Uterus (tissue), 3 donors: ENCODE measurements at regions not wholly inside any gene's neighbourhood (a gene's known extent, or its start where the extent isn't known, plus 50 kb on each side); places are given as distances from the start of the nearest gene placed in this dataset.

Experiments used
- DNase-seq, 2 donors: peaks; one replicate each; pipeline ENCODE4 v3.0.0-alpha.2; 2019 to 2020
- H3K27ac ChIP-seq, 2 donors: fragments of 200-600 bp; sonication (generic); 1 replicate in 1 of 2; 2 replicates in 1 of 2; pipeline ENCODE4 v1.5.1; 2016 to 2018
- H3K27me3 ChIP-seq, 2 donors: fragments of 200-600 bp; sonication (generic); one replicate each; pipeline ENCODE4 v1.5.1; 2018 to 2019; ENCODE audit warnings: control low read depth in 1 of 2
- H3K36me3 ChIP-seq, 2 donors: fragments of 200-600 bp; sonication (generic); one replicate each; pipeline ENCODE4 v1.5.1; 2019; ENCODE audit warnings: control low read depth in 1 of 2
- H3K4me1 ChIP-seq, 2 donors: fragments of 200-600 bp; sonication (generic); one replicate each; pipeline ENCODE4 v1.5.1; 2018 to 2019; ENCODE audit warnings: control low read depth in 1 of 2
- H3K4me3 ChIP-seq, 2 donors: fragments of 200-600 bp; sonication (generic); 1 replicate in 1 of 2; 2 replicates in 1 of 2; pipeline ENCODE4 v1.5.1; 2018 to 2019; ENCODE audit warnings: mild to moderate bottlenecking in 1 of 2
- H3K9me3 ChIP-seq, 2 donors: fragments of 200-600 bp; sonication (generic); one replicate each; pipeline ENCODE4 v1.5.1; 2019; ENCODE audit warnings: control low read depth in 1 of 2
- CTCF ChIP-seq, 4 experiments: fragments of 200-600 bp in 2 of 4; fragments of 450-650 bp in 2 of 4; sonication (generic) in 2 of 4; IDR thresholded peaks; one replicate each; pipeline ENCODE4 v1.5.1; 2016 to 2019; ENCODE audit warnings: antibody characterized with exemption in 4 of 4, mild to moderate bottlenecking in 2 of 4, moderate library complexity in 1 of 4
- POLR2A ChIP-seq, 2 donors: fragments of 450-650 bp; IDR thresholded peaks; one replicate each; pipeline ENCODE4 v1.6.1; 2016; ENCODE audit warnings: antibody characterized with exemption in 2 of 2, mild to moderate bottlenecking in 1 of 2, moderate library complexity in 1 of 2
- intact Hi-C: fragments of 100-400 bp; cut with DNase I; formaldehyde crosslinking; loops from one replicate; pipeline ENCODE4 v1.15.1; 2023; ENCODE audit warnings: low total_unique reads
- donor health status: DM: yes; HTN: yes; CAD: no.

GRCh38 chr6:21947731-21948386 lies 349.0 kb downstream of the PRL start:
- Histone ChIP-seq H3K27ac (no peak overlapping the region), H3K9me3 (no peaks in the 10 kb centered on the region), H3K36me3 (no peaks in the 10 kb centered on the region), H3K27me3 (no peaks in the 10 kb centered on the region), H3K4me3 (no peak overlapping the region), H3K4me1 (no peaks in the 10 kb centered on the region)
- no peak for TF ChIP-seq CTCF (IDR thresholded peaks at IDR 0.05)
- no peak for TF ChIP-seq POLR2A (IDR thresholded peaks at IDR 0.05)
- no peak for DNase-seq
- intact Hi-C loops, result no loop called here

GRCh38 chr6:21949211-21949801 lies 347.5 kb downstream of the PRL start:
- Histone ChIP-seq H3K27ac (no peak overlapping the region), H3K4me1 (peaks cover 0 to 10% of the 10 kb centered on the region in 2 donors), H3K9me3 (no peaks in the 10 kb centered on the region), H3K4me3 (no peak overlapping the region), H3K27me3 (no peaks in the 10 kb centered on the region), H3K36me3 (no peaks in the 10 kb centered on the region)
- intact Hi-C loops, result no loop called here
- DNase-seq, result no peak
- TF ChIP-seq POLR2A (IDR thresholded peaks at IDR 0.05), result no peak
- no peak for TF ChIP-seq CTCF (IDR thresholded peaks at IDR 0.05)

GRCh38 chr6:21952367-21952766 lies 344.5 kb downstream of the PRL start:
- H3K27me3 ChIP-seq, result no peaks in the 10 kb centered on the region
- no peak for DNase-seq
- intact Hi-C loops, result no loop called here
- TF ChIP-seq CTCF (IDR thresholded peaks at IDR 0.05) (no peak), POLR2A (IDR thresholded peaks at IDR 0.05) (no peak)
- H3K9me3 ChIP-seq, result no peaks in the 10 kb centered on the region
- peak overlapping the region; percentile 78 to 80 for H3K27ac ChIP-seq
- H3K4me3 ChIP-seq, result no peak overlapping the region
- no peaks in the 10 kb centered on the region for H3K36me3 ChIP-seq
- H3K4me1 ChIP-seq, result peaks cover 0 to 10% of the 10 kb centered on the region in 2 donors

- TF ChIP-seq CTCF (IDR thresholded peaks at IDR 0.05) (no peak), POLR2A (IDR thresholded peaks at IDR 0.05) (no peak)
- Histone ChIP-seq H3K27ac (peak overlapping the region; percentile 78 to 80), H3K4me3 (no peak overlapping the region), H3K9me3 (no peaks in the 10 kb centered on the region), H3K36me3 (no peaks in the 10 kb centered on the region), H3K4me1 (peaks cover 0 to 10% of the 10 kb centered on the region in 2 donors), H3K27me3 (no peaks in the 10 kb centered on the region)
- intact Hi-C loops, result no loop called here
- peak; percentile 24 to 48 for DNase-seq
Observed at GRCh38 chr6:21953831-21954801, 342.7 kb downstream of the PRL start.
